GM21360 (cell line): ENCODE measurements at regions not wholly inside any gene's neighbourhood (a gene's known extent, or its start where the extent isn't known, plus 50 kb on each side); places are given as distances from the start of the nearest gene placed in this dataset.

Experiments
- ATAC-seq: cut with Tn5 transposase; IDR thresholded peaks from one replicate; pipeline ENCODE4 v1.9.1; 2021; ENCODE audit warnings: mild to moderate bottlenecking, moderate library complexity; ENCODE audit not compliant: unreplicated experiment

DNA sequence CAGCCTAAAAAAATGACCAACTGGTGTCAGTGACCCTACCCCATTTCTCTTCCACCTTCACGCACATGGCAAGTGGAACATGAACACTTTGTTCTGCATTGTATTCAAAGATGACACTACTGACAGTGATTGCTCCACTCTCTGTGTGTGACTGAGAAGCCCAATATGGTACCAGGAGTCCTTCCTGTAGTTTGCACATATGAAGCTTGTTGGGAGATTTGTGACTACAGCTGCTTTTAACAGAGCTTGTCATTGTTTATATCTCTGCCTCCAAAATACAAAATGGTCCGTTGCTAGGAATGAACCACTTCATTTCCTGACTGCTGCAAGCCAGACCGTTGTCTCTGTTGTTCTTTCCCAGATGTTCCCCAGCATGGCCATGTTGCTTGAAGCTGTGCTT, 140.3 kb upstream of the TCF21 start:
- ATAC-seq, result no peak

DNA sequence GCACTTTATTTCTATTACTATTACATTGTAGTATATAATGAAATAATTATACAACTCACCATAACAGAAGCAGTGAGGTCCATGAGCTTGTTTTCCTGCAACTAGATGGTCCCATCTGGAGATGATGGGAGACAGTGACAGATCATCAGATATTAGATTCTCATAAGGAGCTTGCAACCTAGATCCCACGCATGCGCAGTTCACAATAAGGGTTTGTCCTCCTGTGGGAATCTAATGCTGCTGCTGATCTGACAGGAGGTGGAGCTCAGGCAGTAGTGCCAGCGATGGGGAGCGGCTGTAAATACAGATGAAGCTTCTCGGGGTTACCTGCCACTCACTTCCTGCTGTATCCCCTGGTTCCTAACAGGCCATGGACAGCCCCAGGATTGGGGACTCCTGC, 139.5 kb upstream of the TCF21 start:
- no peak for ATAC-seq

DNA sequence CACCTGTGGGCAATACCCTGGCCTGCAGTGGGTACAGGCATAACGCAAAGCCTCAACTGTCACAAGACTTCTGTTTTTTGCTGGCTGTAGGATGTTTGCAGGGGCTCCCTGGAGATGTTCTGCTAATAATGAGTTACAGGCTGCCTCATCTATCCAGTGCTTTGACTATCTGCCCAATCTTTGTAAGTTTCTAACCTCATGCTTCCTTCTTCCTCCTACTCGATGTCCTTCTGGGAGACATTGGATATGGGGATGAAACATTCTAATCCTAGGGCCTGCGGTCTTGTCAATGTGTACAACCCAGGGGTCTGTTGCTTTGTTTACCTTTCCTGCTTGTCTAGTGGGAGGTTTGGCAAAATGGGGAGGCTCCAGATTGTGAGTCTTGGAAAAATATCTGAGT, 136.8 kb upstream of the TCF21 start:
- ATAC-seq, result no peak

DNA sequence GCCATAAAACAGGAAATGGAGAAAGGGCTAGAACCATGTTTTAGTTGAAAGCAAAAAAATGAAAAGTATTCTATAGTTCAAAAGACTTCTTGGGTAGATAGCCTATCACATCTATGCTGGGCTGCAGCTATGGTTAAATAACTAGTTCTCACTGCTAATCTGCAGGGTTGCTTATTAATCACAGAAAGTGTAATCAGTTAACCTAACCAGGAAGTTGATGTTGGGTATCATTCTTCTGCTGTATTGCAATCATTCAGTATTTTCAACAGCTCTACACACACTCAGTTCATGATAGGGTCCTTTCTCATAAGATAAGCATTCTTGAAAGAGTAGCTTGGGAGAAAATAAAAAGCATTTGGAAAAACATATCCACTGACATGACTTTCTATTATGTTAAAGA, 135.2 kb upstream of the TCF21 start:
- ATAC-seq, result no peak

DNA sequence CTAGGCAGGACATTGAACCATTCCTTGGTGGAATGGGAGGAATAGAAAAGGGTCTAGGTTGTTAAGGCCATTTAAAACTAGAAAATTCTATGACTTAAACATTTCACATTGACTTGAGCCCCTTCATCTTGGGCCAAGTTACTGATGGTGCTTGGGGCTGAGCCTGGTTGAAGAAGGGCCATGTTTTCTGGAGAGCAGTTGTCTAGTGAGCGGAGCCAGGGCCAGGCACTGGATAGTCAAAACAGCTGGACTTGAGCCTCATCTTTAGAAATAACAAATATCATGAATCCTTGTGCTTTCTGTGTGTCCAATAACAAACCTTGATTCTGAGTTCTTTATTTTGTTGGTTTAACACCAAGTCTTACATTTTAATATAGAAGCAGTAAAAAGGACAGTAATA, 134.6 kb upstream of the TCF21 start:
- ATAC-seq, result no peak

DNA sequence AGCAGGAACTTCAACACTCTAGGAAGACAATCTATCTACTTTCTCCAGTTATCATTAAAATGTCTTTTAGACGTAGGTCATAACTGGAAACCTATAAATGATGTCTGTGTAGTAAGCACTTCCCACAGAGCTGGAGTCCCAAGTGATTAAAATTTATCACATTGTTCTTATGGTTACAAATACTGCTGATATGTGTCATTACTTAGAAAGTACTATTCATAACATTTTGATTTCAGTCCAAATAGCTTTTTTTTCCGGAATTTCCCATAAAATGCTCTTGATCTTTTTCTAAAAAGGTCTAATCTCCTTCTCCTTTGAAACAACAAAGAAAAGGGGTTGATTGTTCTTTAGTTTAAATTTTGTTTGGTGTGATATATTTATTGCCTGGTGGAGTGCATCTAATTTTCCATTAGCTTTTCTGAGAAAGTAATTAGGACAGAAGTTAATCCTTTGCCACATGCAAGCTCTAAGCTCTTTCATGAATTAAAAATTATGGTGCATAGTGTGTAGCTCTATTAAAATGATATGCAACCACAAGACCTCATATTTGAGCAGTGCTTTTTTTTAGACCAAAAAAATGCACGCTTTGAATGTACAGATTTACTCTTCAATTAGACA, 132.7 kb upstream of the TCF21 start:
- ATAC-seq, result no peak

DNA sequence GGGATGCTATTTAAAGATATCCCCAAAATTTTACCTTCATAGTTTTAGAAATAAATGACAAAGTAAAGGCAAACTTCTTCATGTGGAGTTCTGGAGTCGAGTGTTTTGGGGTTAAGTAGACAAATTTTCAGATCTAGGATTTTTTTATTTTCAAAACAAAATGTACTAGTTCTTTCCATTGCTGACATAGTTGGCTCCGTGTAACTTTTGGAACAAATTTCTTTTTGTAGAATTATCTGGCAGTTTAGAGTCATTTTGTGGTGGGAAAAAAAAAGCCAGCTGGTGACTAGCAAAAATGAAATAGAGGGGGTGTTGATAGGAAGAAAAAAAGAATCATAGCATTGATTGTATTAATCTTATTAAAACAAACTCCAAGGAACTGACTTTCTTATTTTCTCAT, 131.6 kb upstream of the TCF21 start:
- ATAC-seq, result no peak

DNA sequence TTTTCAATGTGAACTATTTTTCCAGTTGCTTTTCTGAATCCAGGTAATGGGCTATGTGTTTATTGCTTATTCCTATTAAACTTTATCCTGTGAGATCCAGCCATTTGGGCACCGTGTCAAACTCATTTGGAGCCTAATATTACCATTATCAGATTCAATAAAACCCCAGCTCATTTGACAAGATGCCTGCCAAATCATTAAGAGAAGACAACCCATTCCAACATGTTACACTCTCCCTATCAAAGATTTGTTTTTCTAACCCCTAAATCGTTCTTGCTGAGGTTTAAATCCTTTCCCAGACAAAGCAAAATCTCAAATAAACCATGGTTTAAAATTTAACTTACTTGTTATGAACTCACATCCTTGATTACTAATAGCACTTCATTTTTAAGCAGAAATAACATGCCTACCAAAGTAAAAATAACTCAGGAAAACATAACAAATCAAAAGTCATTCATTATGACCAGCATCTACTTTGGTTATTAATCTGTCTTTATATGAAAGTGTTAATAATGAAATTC, 130.0 kb upstream of the TCF21 start:
- ATAC-seq, result no peak

DNA sequence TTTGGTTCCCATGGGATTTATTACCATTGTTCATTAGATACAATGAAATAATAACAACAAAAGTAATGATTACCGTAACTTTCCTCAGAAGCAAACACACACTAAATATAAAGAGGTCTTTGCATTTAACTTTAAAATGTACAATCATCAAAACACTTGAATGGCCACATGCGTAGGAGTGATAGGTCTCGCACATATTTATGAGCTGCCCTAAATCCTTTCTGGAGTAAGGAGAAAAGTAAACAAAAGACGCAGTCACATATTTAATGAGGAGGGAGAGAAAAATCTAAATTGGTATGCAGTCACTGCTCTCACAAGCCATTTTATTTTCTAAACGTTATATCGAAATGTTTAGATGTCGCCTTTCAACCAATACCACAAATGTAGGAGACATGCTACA, 129.4 kb upstream of the TCF21 start:
- ATAC-seq, result no peak

DNA sequence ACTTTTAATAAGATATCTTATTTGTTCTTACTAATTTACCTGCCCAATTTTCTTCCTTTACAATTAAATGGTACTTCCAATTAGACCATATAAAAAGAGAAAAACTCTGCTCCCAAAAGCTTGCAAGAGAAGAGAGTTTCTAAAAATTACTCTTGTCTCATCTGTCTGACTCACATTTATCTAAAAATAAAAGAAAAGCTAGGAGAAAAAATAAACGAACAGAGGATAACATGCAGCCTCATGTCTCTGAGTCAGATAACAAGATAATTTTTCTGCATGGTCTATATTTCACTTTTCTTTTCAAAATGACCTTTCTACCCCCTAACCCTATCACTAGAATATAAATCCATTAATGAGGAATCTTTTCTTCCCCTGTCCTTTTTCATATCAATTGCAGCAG, 127.2 kb upstream of the TCF21 start:
- ATAC-seq, result no peak

DNA sequence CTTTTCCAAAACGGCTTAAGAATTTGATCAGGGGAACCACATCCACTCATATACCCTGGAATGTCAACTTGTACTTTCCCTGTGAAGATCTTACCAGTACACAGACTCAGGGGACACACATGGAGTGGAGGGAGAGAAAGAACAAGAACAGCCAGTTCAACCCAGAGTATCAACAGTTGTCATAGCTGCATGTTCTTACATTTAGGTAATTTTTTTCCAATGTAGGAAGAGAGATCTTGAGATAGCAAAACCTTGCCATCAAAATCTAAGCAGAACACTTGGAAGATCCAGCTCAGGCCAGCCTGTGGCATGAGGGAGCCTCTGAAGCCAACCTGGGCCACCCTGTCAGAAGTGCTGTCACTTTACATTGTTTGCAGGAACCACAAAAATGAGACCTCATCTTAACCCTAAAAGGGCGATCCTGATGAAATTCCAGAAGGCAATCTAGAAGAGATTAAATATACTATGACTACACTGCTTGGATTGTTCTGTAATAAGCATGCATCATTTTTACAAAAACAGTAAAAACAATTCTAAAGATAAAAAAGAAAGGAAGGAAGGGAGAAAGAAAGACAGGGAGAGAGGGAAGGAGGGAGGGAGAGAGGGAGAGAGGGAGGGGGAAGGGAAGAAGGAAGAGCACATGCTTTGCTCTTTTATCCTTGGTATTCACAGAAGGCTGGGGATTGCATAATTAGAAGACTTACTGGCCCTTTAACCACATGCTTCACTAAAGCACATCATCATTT, 124.7 kb upstream of the TCF21 start:
- no peak for ATAC-seq

DNA sequence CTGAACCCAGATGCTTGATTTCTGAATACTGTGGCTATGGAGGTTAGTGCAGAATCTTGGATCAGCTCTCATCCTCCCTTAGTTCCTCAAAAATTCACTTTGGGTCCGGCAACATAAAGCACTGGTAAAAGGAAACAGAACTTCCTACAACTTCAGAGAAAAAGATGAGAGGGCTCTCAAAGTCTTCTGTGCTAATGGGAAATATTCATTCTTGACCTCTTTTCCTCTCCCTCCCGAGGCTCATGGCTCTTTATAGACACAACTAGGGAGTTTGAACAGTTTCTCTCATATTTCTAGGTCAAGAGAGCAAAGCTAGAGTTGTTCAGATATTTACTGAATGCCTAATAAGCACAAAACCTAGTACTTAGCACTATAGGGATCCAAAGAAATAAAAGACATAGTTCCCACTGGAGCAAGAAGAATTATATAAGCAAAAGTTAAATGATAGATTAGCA, 124.1 kb upstream of the TCF21 start:
- no peak for ATAC-seq

DNA sequence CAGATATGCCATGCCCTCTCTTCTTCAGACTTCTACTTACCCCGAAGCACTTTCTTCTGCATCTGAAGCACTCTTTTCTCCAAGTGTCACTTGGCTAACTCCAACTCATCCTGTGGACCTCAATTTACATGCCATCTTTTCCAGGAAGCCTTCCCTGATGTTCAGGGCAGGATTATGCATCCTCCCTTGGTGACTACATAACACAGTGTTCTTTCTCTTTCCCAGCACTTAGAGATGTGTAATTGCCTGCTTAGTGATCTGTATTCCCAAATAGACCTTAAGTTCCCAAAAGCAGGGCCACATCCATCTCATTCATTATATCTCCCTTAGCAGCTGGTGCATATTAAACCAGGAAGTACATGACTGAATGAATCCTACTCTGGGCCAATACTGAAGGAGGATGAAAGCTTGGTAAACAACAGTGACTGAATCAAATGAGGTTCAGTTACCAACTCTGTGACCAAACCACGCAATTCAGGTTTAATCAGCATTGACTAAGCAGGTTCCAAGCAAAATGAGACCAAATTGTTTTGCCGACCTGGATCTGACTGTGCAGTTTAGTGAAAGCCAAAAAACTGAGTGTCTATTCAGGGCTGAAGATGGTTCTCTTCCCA, 121.4 kb upstream of the TCF21 start:
- no peak for ATAC-seq

DNA sequence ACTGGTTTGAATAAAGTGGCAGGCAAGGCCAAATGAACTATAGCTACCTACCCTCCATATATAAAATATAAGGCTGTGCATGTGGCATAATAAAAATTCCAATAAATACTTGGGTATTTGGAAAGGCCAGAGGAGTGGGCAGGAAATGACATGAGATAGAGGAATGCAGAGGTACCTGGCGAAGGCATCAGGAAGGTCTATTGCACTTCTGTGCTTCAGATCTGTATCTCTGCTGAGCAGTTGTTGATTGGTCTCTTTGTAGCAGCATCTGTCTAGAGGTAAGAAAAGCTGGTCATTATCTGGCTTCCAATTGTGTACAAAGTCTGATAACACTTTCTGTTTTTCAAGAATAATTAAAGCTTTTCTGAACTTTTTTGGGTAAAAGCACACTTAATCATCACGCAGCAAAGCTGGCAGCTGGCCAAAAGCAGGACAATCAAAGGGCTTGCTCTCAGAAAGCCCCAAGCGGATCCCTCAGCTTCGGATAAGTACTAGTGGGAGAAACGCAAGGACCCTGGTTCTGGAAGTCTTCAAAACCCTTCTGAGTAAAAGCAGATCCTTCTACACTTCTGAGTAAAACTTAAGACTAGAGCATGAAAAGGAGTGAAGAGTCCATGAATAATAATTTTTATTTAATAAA, 120.1 kb upstream of the TCF21 start:
- no peak for ATAC-seq

DNA sequence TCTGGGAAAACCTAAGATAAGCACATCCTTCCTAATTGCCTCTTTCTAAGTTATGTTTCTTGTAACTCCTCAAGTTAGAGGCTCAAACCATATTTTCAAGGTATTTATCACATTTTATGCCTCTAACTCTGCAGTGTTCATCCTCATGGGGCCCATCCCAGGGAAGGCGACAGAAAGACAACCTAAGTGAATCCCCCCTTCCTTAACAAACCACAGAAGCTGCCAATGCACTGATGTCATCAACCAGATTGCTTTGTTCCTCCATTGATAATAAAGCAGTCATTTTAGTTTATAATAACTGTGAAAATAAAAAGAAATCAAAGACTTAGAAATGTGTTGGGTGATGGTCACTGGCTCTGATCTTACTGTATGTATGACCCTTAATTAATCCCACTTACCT, 119.5 kb upstream of the TCF21 start:
- no peak for ATAC-seq

DNA sequence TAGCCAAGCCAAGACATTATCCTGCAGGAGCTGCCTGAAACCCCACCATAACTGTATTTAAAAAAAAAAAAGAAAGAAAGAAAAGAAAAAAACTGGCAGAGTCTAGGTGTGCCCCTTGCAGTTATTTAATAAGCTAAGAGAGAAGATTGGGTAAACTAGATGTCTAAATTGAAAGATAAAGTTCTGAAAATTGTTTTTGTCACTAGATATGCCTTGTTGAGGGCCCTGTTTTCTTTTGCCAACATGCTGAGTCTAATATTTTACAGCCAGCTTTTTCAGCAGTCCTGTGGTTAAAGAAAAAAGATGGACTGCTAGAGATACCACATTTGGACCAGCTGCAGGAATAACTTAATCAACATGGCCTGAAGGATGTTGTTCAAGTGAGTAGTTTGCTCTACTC, 116.3 kb upstream of the TCF21 start:
- ATAC-seq, result no peak

DNA sequence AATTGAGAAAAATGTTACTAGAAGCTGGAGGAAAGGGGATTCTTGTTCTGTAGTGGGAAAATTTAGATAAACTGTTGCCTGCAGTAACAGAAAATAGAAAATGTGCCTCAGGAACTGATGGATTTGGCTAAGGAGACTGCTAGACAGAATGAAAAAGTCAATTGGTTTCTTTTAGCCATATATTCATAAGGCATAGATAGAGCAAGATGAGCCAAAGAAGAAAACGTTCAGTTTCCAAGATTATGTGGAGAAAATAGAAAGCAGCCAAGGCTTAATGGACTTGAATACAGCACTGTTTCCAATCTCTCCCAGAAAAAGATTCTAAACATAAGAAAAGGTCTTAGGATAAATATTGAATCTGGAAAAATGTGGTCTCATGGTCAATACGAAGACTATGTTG, 115.1 kb upstream of the TCF21 start:
- no peak for ATAC-seq

DNA sequence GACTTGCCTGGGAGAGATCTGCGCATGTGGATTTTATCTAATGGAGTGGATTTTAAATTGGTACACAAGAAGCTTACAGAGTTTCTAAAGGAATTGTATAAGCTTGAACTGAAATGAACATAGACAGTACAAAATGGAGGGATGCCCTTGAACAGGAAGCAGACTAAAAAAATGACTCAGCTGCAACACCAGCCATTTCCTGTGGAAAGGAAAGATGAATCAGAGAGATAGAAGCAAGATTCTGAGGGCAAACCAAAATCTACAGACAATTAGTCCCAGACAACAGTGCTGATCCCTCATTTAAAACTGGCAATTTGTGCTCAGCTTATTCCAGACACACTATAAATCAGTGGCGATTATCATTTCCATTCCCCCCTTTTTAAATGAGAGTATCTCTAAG, 114.6 kb upstream of the TCF21 start:
- no peak for ATAC-seq

DNA sequence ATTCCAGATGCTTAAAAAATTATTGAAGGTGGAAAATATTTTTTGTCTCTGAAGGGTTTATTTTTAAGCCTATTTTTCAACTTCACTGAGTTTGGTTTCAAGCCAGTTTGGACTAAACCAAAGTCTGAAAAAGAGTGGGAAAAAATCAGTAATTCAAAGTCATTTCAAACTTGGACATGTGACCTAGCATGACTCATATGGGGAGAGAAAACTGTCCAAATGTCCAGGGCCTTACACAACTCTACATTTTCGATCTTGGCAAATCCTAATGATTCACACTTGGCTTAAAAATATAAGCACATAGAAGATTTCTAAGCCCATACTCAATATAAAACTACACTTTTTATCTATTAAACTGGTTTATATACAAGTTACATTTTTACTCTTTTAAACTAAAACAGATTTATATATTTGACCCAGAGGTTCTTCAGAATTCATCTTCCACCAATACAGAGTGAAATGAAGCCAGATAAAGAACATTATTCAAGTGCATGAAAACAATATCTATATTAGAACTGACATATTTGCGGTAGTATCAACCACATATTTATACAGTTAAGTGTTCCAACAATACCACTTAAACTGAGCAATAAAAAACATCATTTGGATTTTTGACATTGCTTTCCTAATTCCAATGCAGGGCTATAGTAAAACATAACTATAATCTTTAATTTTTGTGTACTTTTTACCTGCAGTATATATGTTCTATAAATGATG, 110.3 kb upstream of the TCF21 start:
- ATAC-seq, result no peak

DNA sequence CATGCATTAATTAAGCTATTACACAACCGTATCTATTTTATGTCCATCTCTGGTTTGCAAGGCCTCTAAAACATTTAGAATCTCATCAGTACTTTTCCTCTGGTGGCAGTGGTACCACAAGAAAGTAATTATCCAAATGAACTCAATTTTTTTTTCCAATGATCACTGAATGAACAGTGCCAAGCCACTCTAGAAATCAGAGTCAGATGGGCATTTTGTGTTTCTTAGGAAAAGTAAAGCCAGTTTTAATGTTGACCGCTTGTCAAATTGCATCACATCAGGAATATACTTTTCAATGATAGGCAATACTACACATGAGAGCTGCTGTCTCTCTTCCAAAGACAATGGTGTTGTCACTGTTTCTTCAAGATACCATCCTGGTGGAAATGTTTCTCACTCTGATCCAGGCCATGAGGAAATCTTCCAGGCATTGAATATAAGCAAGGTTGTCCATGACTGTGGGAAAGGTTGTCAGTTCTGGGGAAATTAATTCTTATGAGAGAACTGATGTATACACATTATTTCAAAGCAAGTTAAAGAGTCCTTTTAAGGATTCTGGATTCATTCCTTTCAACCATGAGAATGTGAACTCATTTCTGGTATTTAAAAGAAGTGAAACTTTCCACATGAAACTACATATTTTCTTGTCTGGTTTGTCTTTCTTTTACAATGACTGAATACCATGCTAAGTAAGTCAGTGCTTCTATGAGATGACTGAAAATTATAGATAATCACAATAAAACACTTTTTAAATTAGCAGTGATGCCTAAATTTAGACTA, 108.8 kb upstream of the TCF21 start:
- ATAC-seq, result no peak
